ENCODE measurements at regions not wholly inside any gene's neighbourhood (a gene's known extent, or its start where the extent isn't known, plus 50 kb on each side); places are given as distances from the start of the nearest gene placed in this dataset.

DNA sequence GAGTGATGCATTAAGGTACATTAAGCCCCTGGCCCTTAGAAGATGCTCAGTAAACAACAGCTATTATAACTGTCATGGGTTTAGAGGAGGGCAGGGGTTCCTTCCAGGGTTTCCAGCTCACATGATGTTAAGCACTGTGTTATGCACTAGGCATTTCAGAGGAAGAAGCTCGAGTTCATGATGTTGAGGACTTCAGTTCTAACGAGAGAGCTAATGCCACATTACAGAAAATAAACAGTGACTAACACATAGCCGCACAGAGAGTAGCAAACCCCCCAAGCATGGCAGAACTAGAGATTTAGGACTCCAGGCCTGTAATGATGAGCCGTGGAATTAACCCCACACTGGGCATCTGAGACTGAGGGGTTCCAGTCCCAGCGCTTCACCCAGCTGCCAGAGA is 105.2 kb downstream of the UNC5CL start:
- TF ChIP-seq, protein P1, sequence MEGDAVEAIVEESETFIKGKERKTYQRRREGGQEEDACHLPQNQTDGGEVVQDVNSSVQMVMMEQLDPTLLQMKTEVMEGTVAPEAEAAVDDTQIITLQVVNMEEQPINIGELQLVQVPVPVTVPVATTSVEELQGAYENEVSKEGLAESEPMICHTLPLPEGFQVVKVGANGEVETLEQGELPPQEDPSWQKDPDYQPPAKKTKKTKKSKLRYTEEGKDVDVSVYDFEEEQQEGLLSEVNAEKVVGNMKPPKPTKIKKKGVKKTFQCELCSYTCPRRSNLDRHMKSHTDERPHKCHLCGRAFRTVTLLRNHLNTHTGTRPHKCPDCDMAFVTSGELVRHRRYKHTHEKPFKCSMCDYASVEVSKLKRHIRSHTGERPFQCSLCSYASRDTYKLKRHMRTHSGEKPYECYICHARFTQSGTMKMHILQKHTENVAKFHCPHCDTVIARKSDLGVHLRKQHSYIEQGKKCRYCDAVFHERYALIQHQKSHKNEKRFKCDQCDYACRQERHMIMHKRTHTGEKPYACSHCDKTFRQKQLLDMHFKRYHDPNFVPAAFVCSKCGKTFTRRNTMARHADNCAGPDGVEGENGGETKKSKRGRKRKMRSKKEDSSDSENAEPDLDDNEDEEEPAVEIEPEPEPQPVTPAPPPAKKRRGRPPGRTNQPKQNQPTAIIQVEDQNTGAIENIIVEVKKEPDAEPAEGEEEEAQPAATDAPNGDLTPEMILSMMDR (IDR thresholded peaks at IDR 0.05), result no peak
- no peak for TF ChIP-seq POLR2A (IDR thresholded peaks at IDR 0.05)

Measured in testis (tissue), 2 donors.